ENCODE measurements at regions not wholly inside any gene's neighbourhood (a gene's known extent, or its start where the extent isn't known, plus 50 kb on each side); places are given as distances from the start of the nearest gene placed in this dataset.

DNA sequence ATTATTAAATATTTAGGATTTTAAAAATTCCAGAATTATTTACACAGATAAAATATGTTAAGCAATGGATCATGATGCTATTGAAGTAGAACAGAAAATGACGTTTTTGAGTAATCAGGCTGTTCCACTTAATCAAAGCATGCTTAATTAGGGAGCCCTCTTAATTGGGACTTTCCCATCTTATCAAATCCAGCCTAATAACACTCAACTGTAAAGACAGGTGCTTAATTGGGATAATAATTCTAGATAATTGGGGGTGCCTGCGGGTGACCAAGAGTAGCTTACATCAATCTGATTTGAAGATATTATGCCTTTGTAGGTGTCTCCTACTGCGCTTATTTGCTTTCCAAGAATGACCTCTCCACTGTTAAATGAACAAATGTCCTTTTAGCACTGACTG, 742.2 kb upstream of the SLITRK6 start:
- WGBS, 2 donors: 77 to 82% methylated on average over 3 of the region's 3 CpGs
- H3K4me3 ChIP-seq (ENCODE audit: low read depth in 1 of 2, low read length in 2 of 2): no peak overlapping the region
- H3K27ac ChIP-seq (ENCODE audit: low read depth in 2 of 2, low read length in 1 of 2): no peak overlapping the region
- H3K36me3 ChIP-seq (ENCODE audit: control insufficient read depth in 2 of 2, insufficient read depth in 2 of 2, low read length in 1 of 2): no peaks in the 10 kb centered on the region
- no peaks in the 10 kb centered on the region for H3K4me1 ChIP-seq (ENCODE audit: control insufficient read depth in 2 of 2, insufficient read depth in 2 of 2, low read length in 1 of 2)
- no peaks in the 10 kb centered on the region for H3K9me3 ChIP-seq (ENCODE audit: control insufficient read depth in 2 of 2, insufficient read depth in 1 of 2, low read depth in 1 of 2, low read length in 1 of 2)
- no peaks in the 10 kb centered on the region for H3K27me3 ChIP-seq (ENCODE audit: control insufficient read depth in 1 of 2, insufficient read depth in 2 of 2, low read length in 2 of 2)

DNA sequence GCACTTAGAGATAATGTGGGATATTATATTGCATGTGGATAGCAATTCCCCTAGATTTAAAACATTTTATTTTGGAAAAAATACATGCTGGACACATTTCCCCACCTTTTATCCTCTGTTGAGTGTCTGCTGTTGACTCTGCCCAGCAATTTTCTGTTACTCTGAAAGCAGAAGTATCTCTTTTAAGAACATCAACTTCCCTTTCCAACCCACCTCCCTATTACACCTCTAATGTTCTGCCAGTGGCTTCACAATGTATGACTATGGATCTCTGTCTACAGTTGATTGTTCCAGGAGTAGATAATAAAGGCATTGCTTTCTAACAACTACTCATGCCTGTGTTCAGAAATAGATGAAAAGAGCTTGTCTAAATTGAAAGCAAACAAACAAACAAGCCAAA, 754.8 kb upstream of the SLITRK6 start:
- Histone ChIP-seq H3K4me3 (ENCODE audit: low read depth in 1 of 2, low read length in 2 of 2) (no peak overlapping the region), H3K4me1 (ENCODE audit: control insufficient read depth in 2 of 2, insufficient read depth in 2 of 2, low read length in 1 of 2) (no peaks in the 10 kb centered on the region)

DNA sequence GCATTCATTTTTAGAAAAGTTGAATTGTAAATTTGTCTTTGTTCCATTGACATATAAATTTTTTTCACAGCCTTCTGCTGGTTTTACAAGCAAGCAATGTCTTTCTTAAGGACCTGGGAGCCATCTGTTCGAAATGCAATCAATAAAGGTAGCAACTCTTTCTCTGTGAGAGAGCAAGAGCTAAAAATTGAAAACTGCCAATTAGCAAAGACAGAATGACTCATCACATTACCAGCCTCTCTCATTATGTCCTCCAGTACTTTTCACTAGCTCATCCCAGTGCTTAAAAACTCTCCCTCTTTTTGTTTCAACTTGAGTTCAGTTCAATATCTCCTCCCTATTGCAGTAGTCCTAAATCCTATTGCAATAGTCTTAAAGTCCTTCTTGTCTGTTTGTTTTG, 760.7 kb upstream of the SLITRK6 start:
- H3K9me3 ChIP-seq (ENCODE audit: control insufficient read depth in 2 of 2, insufficient read depth in 1 of 2, low read depth in 1 of 2, low read length in 1 of 2): no peaks in the 10 kb centered on the region
- H3K27ac ChIP-seq (ENCODE audit: low read depth in 2 of 2, low read length in 1 of 2): no peak overlapping the region

More for the DNA sequence above, 754.8 kb upstream of the SLITRK6 start:
- no peaks in the 10 kb centered on the region for H3K9me3 ChIP-seq (ENCODE audit: control insufficient read depth in 2 of 2, insufficient read depth in 1 of 2, low read depth in 1 of 2, low read length in 1 of 2)
- H3K27ac ChIP-seq (ENCODE audit: low read depth in 2 of 2, low read length in 1 of 2): no peak overlapping the region
- no peaks in the 10 kb centered on the region for H3K36me3 ChIP-seq (ENCODE audit: control insufficient read depth in 2 of 2, insufficient read depth in 2 of 2, low read length in 1 of 2)
- H3K27me3 ChIP-seq (ENCODE audit: control insufficient read depth in 1 of 2, insufficient read depth in 2 of 2, low read length in 2 of 2): no peaks in the 10 kb centered on the region

DNA sequence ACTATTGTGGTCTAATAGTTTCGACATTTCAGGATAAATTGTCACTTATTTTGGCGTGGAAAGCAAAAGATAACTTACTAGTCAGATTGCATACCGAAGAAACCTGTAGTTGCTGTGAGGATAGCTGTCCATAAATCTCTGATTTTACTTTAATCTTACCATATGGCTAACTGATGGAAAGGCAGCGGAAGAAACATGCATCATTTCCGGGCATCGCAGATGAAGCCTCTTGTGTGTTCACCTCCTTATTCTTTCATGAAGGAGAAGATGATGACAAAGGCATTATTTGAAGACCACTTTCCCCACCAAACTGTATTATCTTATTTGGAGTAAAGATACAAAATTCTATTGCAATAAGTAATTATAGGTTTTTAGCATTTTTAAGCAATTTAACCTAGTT, 763.6 kb upstream of the SLITRK6 start:
- H3K9me3 ChIP-seq (ENCODE audit: control insufficient read depth in 2 of 2, insufficient read depth in 1 of 2, low read depth in 1 of 2, low read length in 1 of 2): no peaks in the 10 kb centered on the region
- no peak overlapping the region for H3K4me3 ChIP-seq (ENCODE audit: low read depth in 1 of 2, low read length in 2 of 2)
- no peaks in the 10 kb centered on the region for H3K4me1 ChIP-seq (ENCODE audit: control insufficient read depth in 2 of 2, insufficient read depth in 2 of 2, low read length in 1 of 2)
- H3K27ac ChIP-seq (ENCODE audit: low read depth in 2 of 2, low read length in 1 of 2): no peak overlapping the region
- no peaks in the 10 kb centered on the region for H3K27me3 ChIP-seq (ENCODE audit: control insufficient read depth in 1 of 2, insufficient read depth in 2 of 2, low read length in 2 of 2)
- no peaks in the 10 kb centered on the region for H3K36me3 ChIP-seq (ENCODE audit: control insufficient read depth in 2 of 2, insufficient read depth in 2 of 2, low read length in 1 of 2)
- 94 to 95% methylated on average over 6 of the region's 6 CpGs for WGBS, 2 donors

More for the DNA sequence above, 760.7 kb upstream of the SLITRK6 start:
- H3K36me3 ChIP-seq (ENCODE audit: control insufficient read depth in 2 of 2, insufficient read depth in 2 of 2, low read length in 1 of 2): no peaks in the 10 kb centered on the region
- H3K27me3 ChIP-seq (ENCODE audit: control insufficient read depth in 1 of 2, insufficient read depth in 2 of 2, low read length in 2 of 2): no peaks in the 10 kb centered on the region
- no peak overlapping the region for H3K4me3 ChIP-seq (ENCODE audit: low read depth in 1 of 2, low read length in 2 of 2)
- no peaks in the 10 kb centered on the region for H3K4me1 ChIP-seq (ENCODE audit: control insufficient read depth in 2 of 2, insufficient read depth in 2 of 2, low read length in 1 of 2)
- WGBS, 2 donors: 55 to 59% methylated on average over 1 of the region's 1 CpG

DNA sequence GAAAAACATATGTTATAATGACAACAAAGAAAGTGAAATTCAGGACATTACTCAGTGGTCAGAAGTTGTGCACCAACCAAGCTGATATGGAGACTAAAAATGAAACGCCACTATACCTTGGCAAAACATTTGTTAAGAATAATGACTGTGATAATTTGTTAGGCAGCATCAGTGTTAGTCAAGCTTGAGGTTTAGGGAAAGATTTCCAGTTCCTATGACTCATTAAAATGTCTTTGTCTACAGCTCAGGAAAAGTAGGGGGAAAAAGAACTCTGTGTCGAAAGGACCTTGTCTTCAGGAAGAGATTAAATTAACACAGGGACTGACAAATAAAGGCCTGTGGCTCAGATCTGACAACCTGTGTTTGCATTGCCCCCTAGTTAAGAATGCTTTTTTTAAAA, 764.1 kb upstream of the SLITRK6 start:
- Histone ChIP-seq H3K27ac (ENCODE audit: low read depth in 2 of 2, low read length in 1 of 2) (no peak overlapping the region), H3K9me3 (ENCODE audit: control insufficient read depth in 2 of 2, insufficient read depth in 1 of 2, low read depth in 1 of 2, low read length in 1 of 2) (no peaks in the 10 kb centered on the region), H3K4me3 (ENCODE audit: low read depth in 1 of 2, low read length in 2 of 2) (no peak overlapping the region), H3K4me1 (ENCODE audit: control insufficient read depth in 2 of 2, insufficient read depth in 2 of 2, low read length in 1 of 2) (no peaks in the 10 kb centered on the region), H3K36me3 (ENCODE audit: control insufficient read depth in 2 of 2, insufficient read depth in 2 of 2, low read length in 1 of 2) (no peaks in the 10 kb centered on the region), H3K27me3 (ENCODE audit: control insufficient read depth in 1 of 2, insufficient read depth in 2 of 2, low read length in 2 of 2) (no peaks in the 10 kb centered on the region)
- 54 to 55% methylated on average over 2 of the region's 2 CpGs for WGBS, 2 donors

DNA sequence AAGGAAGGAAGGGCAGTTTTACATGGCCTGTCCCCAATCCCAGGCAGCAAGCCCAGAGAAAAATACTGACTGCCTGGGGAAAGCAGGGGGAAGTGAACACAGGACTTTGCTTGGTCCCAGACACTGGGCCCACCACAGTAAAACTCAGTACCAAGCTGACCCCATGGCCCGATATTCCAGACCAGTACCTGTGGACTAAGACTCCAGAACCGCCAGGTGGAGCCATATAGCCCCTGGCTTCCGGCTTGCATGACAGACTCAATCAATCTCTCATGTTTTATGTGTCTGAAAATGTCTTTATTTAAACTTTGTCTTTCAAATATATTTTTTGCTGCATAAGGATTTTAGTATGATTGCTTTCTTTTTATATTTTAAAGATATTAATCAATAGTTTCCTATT, 767.9 kb upstream of the SLITRK6 start:
- H3K27me3 ChIP-seq (ENCODE audit: control insufficient read depth in 1 of 2, insufficient read depth in 2 of 2, low read length in 2 of 2): no peaks in the 10 kb centered on the region
- H3K4me1 ChIP-seq (ENCODE audit: control insufficient read depth in 2 of 2, insufficient read depth in 2 of 2, low read length in 1 of 2): no peaks in the 10 kb centered on the region
- WGBS, 2 donors: 72 to 80% methylated on average over 3 of the region's 3 CpGs
- H3K27ac ChIP-seq (ENCODE audit: low read depth in 2 of 2, low read length in 1 of 2): no peak overlapping the region
- no peaks in the 10 kb centered on the region for H3K36me3 ChIP-seq (ENCODE audit: control insufficient read depth in 2 of 2, insufficient read depth in 2 of 2, low read length in 1 of 2)
- H3K4me3 ChIP-seq (ENCODE audit: low read depth in 1 of 2, low read length in 2 of 2): no peak overlapping the region
- H3K9me3 ChIP-seq (ENCODE audit: control insufficient read depth in 2 of 2, insufficient read depth in 1 of 2, low read depth in 1 of 2, low read length in 1 of 2): no peaks in the 10 kb centered on the region

DNA sequence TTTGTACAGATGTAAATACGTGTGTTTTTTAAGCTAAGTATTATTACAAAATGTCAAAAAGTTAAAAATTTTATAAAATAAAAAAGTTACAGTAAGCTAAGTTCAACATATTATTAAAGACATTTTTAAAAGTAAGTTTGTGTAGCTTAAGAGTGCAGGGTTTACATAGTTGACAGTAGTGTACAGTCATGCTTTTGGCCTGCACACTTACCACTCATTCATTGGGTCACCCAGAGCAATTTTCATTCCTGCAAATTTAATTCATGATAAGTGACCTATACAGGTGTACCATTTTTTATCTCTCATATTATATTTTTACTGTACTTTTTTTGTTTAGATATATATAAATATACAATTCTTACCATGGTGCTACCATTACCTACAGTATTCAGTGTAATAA, 769.9 kb upstream of the SLITRK6 start:
- Histone ChIP-seq H3K9me3 (ENCODE audit: control insufficient read depth in 2 of 2, insufficient read depth in 1 of 2, low read depth in 1 of 2, low read length in 1 of 2) (no peaks in the 10 kb centered on the region), H3K36me3 (ENCODE audit: control insufficient read depth in 2 of 2, insufficient read depth in 2 of 2, low read length in 1 of 2) (no peaks in the 10 kb centered on the region), H3K4me1 (ENCODE audit: control insufficient read depth in 2 of 2, insufficient read depth in 2 of 2, low read length in 1 of 2) (no peaks in the 10 kb centered on the region), H3K27ac (ENCODE audit: low read depth in 2 of 2, low read length in 1 of 2) (no peak overlapping the region), H3K4me3 (ENCODE audit: low read depth in 1 of 2, low read length in 2 of 2) (no peak overlapping the region), H3K27me3 (ENCODE audit: control insufficient read depth in 1 of 2, insufficient read depth in 2 of 2, low read length in 2 of 2) (no peaks in the 10 kb centered on the region)
- 69 to 75% methylated on average over 1 of the region's 1 CpG for WGBS, 2 donors

DNA sequence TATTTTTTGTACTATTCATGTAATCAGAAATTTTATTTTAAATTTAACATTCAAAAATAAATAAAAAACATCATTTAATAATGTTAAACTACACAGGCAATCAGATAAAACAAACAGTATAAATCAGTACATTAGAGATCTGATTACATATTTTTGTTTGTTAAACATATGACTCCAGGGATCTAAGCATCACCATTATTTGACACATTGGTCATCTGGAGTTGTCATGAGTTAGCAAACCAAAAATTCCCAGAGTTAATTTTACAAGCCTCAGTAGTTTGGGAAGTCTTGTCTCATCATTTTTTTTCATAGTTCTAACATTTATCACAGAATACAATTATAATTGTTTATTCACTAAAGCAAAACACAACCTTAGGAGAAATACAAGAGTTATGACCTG, 770.8 kb upstream of the SLITRK6 start:
- Histone ChIP-seq H3K36me3 (ENCODE audit: control insufficient read depth in 2 of 2, insufficient read depth in 2 of 2, low read length in 1 of 2) (no peaks in the 10 kb centered on the region), H3K4me1 (ENCODE audit: control insufficient read depth in 2 of 2, insufficient read depth in 2 of 2, low read length in 1 of 2) (no peaks in the 10 kb centered on the region), H3K9me3 (ENCODE audit: control insufficient read depth in 2 of 2, insufficient read depth in 1 of 2, low read depth in 1 of 2, low read length in 1 of 2) (no peaks in the 10 kb centered on the region), H3K4me3 (ENCODE audit: low read depth in 1 of 2, low read length in 2 of 2) (no peak overlapping the region), H3K27ac (ENCODE audit: low read depth in 2 of 2, low read length in 1 of 2) (no peak overlapping the region), H3K27me3 (ENCODE audit: control insufficient read depth in 1 of 2, insufficient read depth in 2 of 2, low read length in 2 of 2) (no peaks in the 10 kb centered on the region)

DNA sequence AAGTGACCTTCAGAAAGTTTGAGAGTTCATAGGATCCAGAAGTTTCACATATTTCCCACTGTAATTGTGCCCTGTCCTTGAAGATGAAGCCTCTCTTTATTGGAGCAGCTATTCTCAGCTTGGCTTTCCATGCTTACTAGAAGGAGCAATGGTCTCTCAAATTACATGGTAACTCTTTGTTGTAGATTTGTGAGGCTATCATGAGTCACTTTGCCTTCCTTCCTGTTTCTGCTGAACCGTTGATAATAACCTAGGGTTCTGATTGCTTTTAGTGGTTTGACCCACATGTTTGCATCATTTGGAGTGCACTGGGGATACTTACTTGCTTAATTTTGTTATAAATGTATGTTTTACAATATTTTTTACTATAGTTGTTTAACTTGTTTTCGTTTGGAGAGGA, 772.9 kb upstream of the SLITRK6 start:
- Histone ChIP-seq H3K36me3 (ENCODE audit: control insufficient read depth in 2 of 2, insufficient read depth in 2 of 2, low read length in 1 of 2) (no peaks in the 10 kb centered on the region), H3K9me3 (ENCODE audit: control insufficient read depth in 2 of 2, insufficient read depth in 1 of 2, low read depth in 1 of 2, low read length in 1 of 2) (no peaks in the 10 kb centered on the region), H3K27ac (ENCODE audit: low read depth in 2 of 2, low read length in 1 of 2) (no peak overlapping the region), H3K4me3 (ENCODE audit: low read depth in 1 of 2, low read length in 2 of 2) (no peak overlapping the region), H3K27me3 (ENCODE audit: control insufficient read depth in 1 of 2, insufficient read depth in 2 of 2, low read length in 2 of 2) (no peaks in the 10 kb centered on the region), H3K4me1 (ENCODE audit: control insufficient read depth in 2 of 2, insufficient read depth in 2 of 2, low read length in 1 of 2) (no peaks in the 10 kb centered on the region)
- 32 to 44% methylated on average over 2 of the region's 2 CpGs for WGBS, 2 donors

DNA sequence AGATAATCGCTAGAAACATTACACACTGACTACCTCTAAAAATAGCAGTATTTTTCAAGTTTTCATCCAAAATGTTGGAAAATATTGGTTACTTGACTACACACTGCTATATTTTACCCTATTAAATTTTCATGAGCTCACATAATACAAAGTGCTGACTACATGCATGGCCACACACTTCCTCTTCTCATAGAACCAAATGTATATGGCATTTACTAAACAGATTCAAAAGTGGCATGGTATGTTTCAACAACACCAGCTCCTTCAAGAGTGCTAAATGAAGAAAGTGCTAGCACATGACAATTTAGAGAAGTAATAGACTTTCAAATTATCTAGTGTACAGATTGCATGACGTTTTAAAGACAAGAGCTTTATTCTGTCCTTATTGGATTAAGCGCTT, 780.4 kb upstream of the SLITRK6 start:
- H3K36me3 ChIP-seq (ENCODE audit: control insufficient read depth in 2 of 2, insufficient read depth in 2 of 2, low read length in 1 of 2): no peaks in the 10 kb centered on the region
- H3K4me1 ChIP-seq (ENCODE audit: control insufficient read depth in 2 of 2, insufficient read depth in 2 of 2, low read length in 1 of 2): no peaks in the 10 kb centered on the region
- H3K9me3 ChIP-seq (ENCODE audit: control insufficient read depth in 2 of 2, insufficient read depth in 1 of 2, low read depth in 1 of 2, low read length in 1 of 2): peaks cover 0 to 4% of the 10 kb centered on the region in 2 donors
- H3K27ac ChIP-seq (ENCODE audit: low read depth in 2 of 2, low read length in 1 of 2): no peak overlapping the region
- no peaks in the 10 kb centered on the region for H3K27me3 ChIP-seq (ENCODE audit: control insufficient read depth in 1 of 2, insufficient read depth in 2 of 2, low read length in 2 of 2)
- H3K4me3 ChIP-seq (ENCODE audit: low read depth in 1 of 2, low read length in 2 of 2): no peak overlapping the region
- WGBS, 2 donors: 70 to 79% methylated on average over 3 of the region's 3 CpGs

Data from esophagus (tissue), 2 donors.